GM12878 (cell line): ENCODE measurements at regions not wholly inside any gene's neighbourhood (a gene's known extent, or its start where the extent isn't known, plus 50 kb on each side); places are given as distances from the start of the nearest gene placed in this dataset.

Experiments
- ATAC-seq: fragments of 200-7000 bp; cut with Tn5 transposase; 3 replicates; pipeline ENCODE4 v1.9.1; 2020; ENCODE audit warnings: mild to moderate bottlenecking, moderate library complexity
- BruUV-seq: library from RNA; stranded (reverse); fragments of 400-500 nt; replicated peaks from 2 replicates; lab custom pipeline; 2021; lab: Mats Ljungman, UMichigan
- CTCF ChIA-PET: fragments of 300-600 bp; sonication (Branson Sonifier 250); formaldehyde crosslinking; extraction: SDS; loops from one replicate; lab custom pipeline; 2021; ENCODE audit warnings: inconsistent platforms; lab: Yijun Ruan, JAX
- POLR2A ChIA-PET: fragments of 350-600 bp; formaldehyde crosslinking; extraction: SDS; loops from one replicate; lab custom pipeline; 2021; ENCODE audit warnings: inconsistent platforms; lab: Charles Lee
- RAD21 ChIA-PET: fragments of 300-600 bp; sonication (Branson Sonifier 250); formaldehyde crosslinking; loops from one replicate; lab custom pipeline; 2023; ENCODE audit warnings: antibody characterized with exemption; ENCODE audit not compliant: unreplicated experiment; lab: Charles Lee
- SMC1A ChIA-PET: fragments of 300-600 bp; sonication (Branson Sonifier 250); formaldehyde crosslinking; loops from one replicate; lab custom pipeline; 2023; ENCODE audit not compliant: unreplicated experiment, uncharacterized antibody; lab: Charles Lee
- DNase-seq: peaks from one replicate; pipeline ENCODE4 v3.0.0-alpha.2; 2011; ENCODE audit warnings: low read depth, low spot score
- FAIRE-seq: peaks from 3 replicates; lab custom pipeline; 2011; peaks lifted over from hg19 to GRCh38; lab: Jason Lieb, UNC
- H2AFZ ChIP-seq: 2 replicates; pipeline ENCODE4 v1.6.0; 2011; ENCODE audit warnings: low read depth, low read length, control low read depth; ENCODE audit not compliant: control insufficient read depth
- H3K27ac ChIP-seq: 2 replicates; pipeline ENCODE4 v1.5.1; 2011; ENCODE audit warnings: control low read depth; ENCODE audit not compliant: control insufficient read depth, insufficient read depth
- H3K27me3 ChIP-seq, 2 experiments: replicated peaks in 1 of 2; 2 replicates each; pipeline versions ENCODE4 v1.6.0 to v1.6.1; 2011; ENCODE audit warnings: low read length in 1 of 2; ENCODE audit not compliant: control insufficient read depth in 2 of 2, insufficient read depth in 2 of 2
- H3K36me3 ChIP-seq, 2 experiments: 2 replicates each; pipeline ENCODE4 v1.5.1; 2011; ENCODE audit warnings: low read length in 1 of 2; ENCODE audit not compliant: control insufficient read depth in 2 of 2, insufficient read depth in 2 of 2
- H3K4me1 ChIP-seq: 2 replicates; pipeline ENCODE4 v1.6.1; 2011; ENCODE audit warnings: mild to moderate bottlenecking, low read length, moderate library complexity, mixed read lengths; ENCODE audit not compliant: control insufficient read depth, insufficient read depth
- H3K4me2 ChIP-seq: 2 replicates; pipeline ENCODE4 v1.6.0; 2011; ENCODE audit warnings: control low read depth; ENCODE audit not compliant: control insufficient read depth, insufficient read depth
- H3K4me3 ChIP-seq: fragments of 200-600 bp; sonication (generic); 2 replicates; pipeline ENCODE4 v1.5.1; 2016
- H3K79me2 ChIP-seq: 2 replicates; pipeline ENCODE4 v1.6.0; 2011; ENCODE audit warnings: low read length; ENCODE audit not compliant: control insufficient read depth, insufficient read depth
- H3K9ac ChIP-seq: 2 replicates; pipeline ENCODE4 v1.8.0; 2011; ENCODE audit warnings: low read length, control low read depth, mixed read lengths; ENCODE audit not compliant: control insufficient read depth, insufficient read depth
- H3K9me3 ChIP-seq: replicated peaks from 3 replicates; pipeline ENCODE4 v1.5.1; 2011; ENCODE audit warnings: mild to moderate bottlenecking, low read length; ENCODE audit not compliant: control insufficient read depth, insufficient read depth
- H4K20me1 ChIP-seq: 2 replicates; pipeline ENCODE4 v1.6.0; 2011; ENCODE audit not compliant: control insufficient read depth, insufficient read depth
- BHLHE40 ChIP-seq, 2 experiments: fragments of 450-650 bp in 1 of 2; IDR thresholded peaks; 2 replicates each; pipeline ENCODE4 v1.6.1; 2011 to 2017; ENCODE audit warnings: low read depth in 2 of 2, borderline replicate concordance in 1 of 2, improper control_type of control experiment in 1 of 2, low read length in 1 of 2, mild to moderate bottlenecking in 1 of 2
- EED ChIP-seq: sonication (generic); IDR thresholded peaks from 2 replicates; pipeline ENCODE4 v1.6.1; 2016; ENCODE audit warnings: antibody characterized with exemption, low read depth
- ETV6 ChIP-seq, 2 experiments: fragments of 450-650 bp in 1 of 2; IDR thresholded peaks in 1 of 2; conservative IDR thresholded peaks in 1 of 2; 2 replicates each; pipeline ENCODE4 v1.6.1; 2014; ENCODE audit warnings: antibody characterized with exemption in 1 of 2, borderline replicate concordance in 1 of 2, low read depth in 1 of 2, mild to moderate bottlenecking in 1 of 2, moderate library complexity in 1 of 2
- NR2F1 ChIP-seq: fragments of 450-650 bp; conservative IDR thresholded peaks from 2 replicates; pipeline ENCODE4 v1.6.1; 2017; ENCODE audit warnings: mild to moderate bottlenecking
- NRF1 ChIP-seq: conservative IDR thresholded peaks from 2 replicates; pipeline ENCODE4 v1.6.1; 2011; ENCODE audit warnings: mild to moderate bottlenecking, low read depth, low read length, improper control_type of control experiment
- POU2F2 ChIP-seq: IDR thresholded peaks from 3 replicates; pipeline ENCODE4 v1.6.1; 2011; ENCODE audit warnings: low read depth, mild to moderate bottlenecking, low read length, borderline replicate concordance
- RBBP5 ChIP-seq: fragments of 200-600 bp; sonication (generic); conservative IDR thresholded peaks from 2 replicates; pipeline ENCODE4 v1.6.1; 2016
- RELA ChIP-seq: fragments of 450-650 bp; IDR thresholded peaks from 2 replicates; pipeline ENCODE4 v1.8.0; 2014; ENCODE audit warnings: borderline replicate concordance; ENCODE audit not compliant: partially characterized antibody
- SMC3 ChIP-seq: IDR thresholded peaks from 2 replicates; pipeline ENCODE4 v1.6.1; 2011; ENCODE audit warnings: low read length, improper control_type of control experiment, borderline replicate concordance
- TCF3 ChIP-seq: IDR thresholded peaks from 2 replicates; pipeline ENCODE4 v1.6.1; 2012; ENCODE audit warnings: low read depth, mild to moderate bottlenecking, low read length, borderline replicate concordance; ENCODE audit not compliant: insufficient read depth
- ZBTB40 ChIP-seq: fragments of 450-650 bp; IDR thresholded peaks from 2 replicates; pipeline ENCODE4 v1.6.1; 2016; ENCODE audit warnings: mild to moderate bottlenecking, moderate library complexity, borderline replicate concordance
- WGBS: methylation state at CpG from one replicate; pipeline ENCODE4 v1.1.6; 2016; ENCODE audit warnings: low lambda C conversion rate; ENCODE audit not compliant: insufficient replicate concordance, insufficient coverage; ENCODE audit errors: missing lambda C conversion rate; 5-methylcytosine and 5-hydroxymethylcytosine counted together
- in situ Hi-C: fragments of 300-500 bp; cut with MboI; formaldehyde crosslinking; loops from 9 replicates; pipeline ENCODE4 v1.14.3; 2018; ENCODE audit warnings: mixed read lengths
- intact Hi-C: fragments of 100-400 bp; cut with micrococcal nuclease; formaldehyde crosslinking; loops from one replicate; pipeline ENCODE4 v1.14.2; 2022; ENCODE audit not compliant: unreplicated experiment
- TF ChIP-seq, protein P1 (sequence below), 3 experiments: IDR thresholded peaks in 2 of 3; conservative IDR thresholded peaks in 1 of 3; 2 replicates each; pipeline ENCODE4 v1.5.1; 2011; ENCODE audit warnings: low read depth in 3 of 3, low read length in 3 of 3, mild to moderate bottlenecking in 3 of 3, control low read depth in 2 of 3, moderate library complexity in 2 of 3, inconsistent platforms in 1 of 3, mixed read lengths in 1 of 3; ENCODE audit not compliant: control insufficient read depth in 2 of 3, insufficient read depth in 1 of 3; ENCODE audit errors: extremely low read depth in 1 of 3
- TF ChIP-seq, protein P2 (sequence below): fragments of 450-650 bp; conservative IDR thresholded peaks from 2 replicates; pipeline ENCODE4 v1.6.1; 2017; ENCODE audit warnings: mild to moderate bottlenecking, moderate library complexity

DNA sequence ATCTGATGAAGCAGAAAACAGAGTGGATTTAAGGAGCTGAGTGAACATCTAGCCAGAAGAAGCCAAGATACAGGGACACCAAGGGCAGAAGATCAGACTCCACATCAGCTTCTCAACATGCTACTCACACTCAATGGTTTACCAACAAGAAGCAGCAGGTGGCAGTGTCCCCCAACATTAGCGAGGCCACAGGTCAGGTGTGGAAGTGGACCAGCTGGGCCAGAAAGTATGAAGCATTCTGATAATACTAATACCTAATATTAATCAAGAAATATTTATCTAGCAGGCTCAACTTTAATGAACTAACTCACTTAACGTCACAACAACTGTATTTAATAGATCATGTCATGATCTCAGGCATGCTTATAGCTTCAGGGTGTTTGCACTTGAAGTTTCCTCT, 73.4 kb upstream of the TTC29 start:
- H3K4me3 ChIP-seq = no peak overlapping the region
- SMC1A ChIA-PET = interaction anchor here (0.6 to 5.0 kb wide), 6 partner anchors 61 to 655 kb away, joined by 3 to 61 read pairs (median 5); no protein-coding TSS in a partner anchor
- RAD21 ChIA-PET = interaction anchor here (1.3 to 3.3 kb wide), 7 partner anchors 9 to 848 kb away, joined by 3 to 51 read pairs (median 8); no protein-coding TSS in a partner anchor
- POLR2A ChIA-PET = no interaction called here
- ATAC-seq (peak; percentile 97), DNase-seq (no peak), FAIRE-seq (peak; percentile 82)
- H4K20me1 ChIP-seq = no peaks in the 10 kb centered on the region
- no peak overlapping the region for H3K27ac ChIP-seq
- H3K4me2 ChIP-seq = no peak overlapping the region
- H3K9me3 ChIP-seq = no peaks in the 10 kb centered on the region
- H3K36me3 ChIP-seq = no peaks in the 10 kb centered on the region
- in situ Hi-C loops (loop anchor here (5.0 kb wide), 1 partner anchor 78 kb away; no protein-coding TSS in a partner anchor), intact Hi-C loops (loop anchor here (1.0 to 5.0 kb wide), 3 partner anchors 78 to 571 kb away; no protein-coding TSS in a partner anchor)
- H3K4me1 ChIP-seq = no peaks in the 10 kb centered on the region
- H3K79me2 ChIP-seq = no peaks in the 10 kb centered on the region
- H3K9ac ChIP-seq = no peak overlapping the region
- BruUV-seq = no TSS peak
- CTCF ChIA-PET = interaction anchor here (0.6 to 6.1 kb wide), 18 partner anchors 10 to 1751 kb away, joined by 3 to 125 read pairs (median 5); no protein-coding TSS in a partner anchor
- WGBS = 0% methylated on average over 2 of the region's 2 CpGs
- no peak overlapping the region for H2AFZ ChIP-seq
- H3K27me3 ChIP-seq = no peaks in the 10 kb centered on the region; a peak in 1 of 4 replicates
- TF ChIP-seq ETV6 (conservative IDR thresholded peaks at IDR 0.05 in 1 of 2, IDR thresholded peaks at IDR 0.05 in 1 of 2; ENCODE audit: borderline replicate concordance in 1 of 2, low read depth in 1 of 2) = no peak
- no peak for TF ChIP-seq EED
- 0 out of 2 replicates have a peak, but pooled peaks have one; percentile 18 for TF ChIP-seq NR2F1
- no peak for TF ChIP-seq ZBTB40
- no peak for TF ChIP-seq RBBP5
- TF ChIP-seq POU2F2 = no peak
- TF ChIP-seq BHLHE40 (IDR thresholded peaks at IDR 0.05; ENCODE audit: borderline replicate concordance in 1 of 2, low read depth in 2 of 2, low read length in 1 of 2) = no peak
- no peak for TF ChIP-seq TCF3
- TF ChIP-seq RELA = no peak
- peak; percentile 81 for TF ChIP-seq SMC3
- TF ChIP-seq, protein P1, sequence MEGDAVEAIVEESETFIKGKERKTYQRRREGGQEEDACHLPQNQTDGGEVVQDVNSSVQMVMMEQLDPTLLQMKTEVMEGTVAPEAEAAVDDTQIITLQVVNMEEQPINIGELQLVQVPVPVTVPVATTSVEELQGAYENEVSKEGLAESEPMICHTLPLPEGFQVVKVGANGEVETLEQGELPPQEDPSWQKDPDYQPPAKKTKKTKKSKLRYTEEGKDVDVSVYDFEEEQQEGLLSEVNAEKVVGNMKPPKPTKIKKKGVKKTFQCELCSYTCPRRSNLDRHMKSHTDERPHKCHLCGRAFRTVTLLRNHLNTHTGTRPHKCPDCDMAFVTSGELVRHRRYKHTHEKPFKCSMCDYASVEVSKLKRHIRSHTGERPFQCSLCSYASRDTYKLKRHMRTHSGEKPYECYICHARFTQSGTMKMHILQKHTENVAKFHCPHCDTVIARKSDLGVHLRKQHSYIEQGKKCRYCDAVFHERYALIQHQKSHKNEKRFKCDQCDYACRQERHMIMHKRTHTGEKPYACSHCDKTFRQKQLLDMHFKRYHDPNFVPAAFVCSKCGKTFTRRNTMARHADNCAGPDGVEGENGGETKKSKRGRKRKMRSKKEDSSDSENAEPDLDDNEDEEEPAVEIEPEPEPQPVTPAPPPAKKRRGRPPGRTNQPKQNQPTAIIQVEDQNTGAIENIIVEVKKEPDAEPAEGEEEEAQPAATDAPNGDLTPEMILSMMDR (IDR thresholded peaks at IDR 0.05 in 2 of 3, conservative IDR thresholded peaks at IDR 0.05 in 1 of 3; ENCODE audit: control insufficient read depth in 2 of 3, extremely low read depth in 1 of 3, insufficient read depth in 1 of 3, low read depth in 3 of 3, low read length in 3 of 3) = peak; percentile 64 to 78 (median 71)
- no peak for TF ChIP-seq NRF1
- TF ChIP-seq, protein P2, sequence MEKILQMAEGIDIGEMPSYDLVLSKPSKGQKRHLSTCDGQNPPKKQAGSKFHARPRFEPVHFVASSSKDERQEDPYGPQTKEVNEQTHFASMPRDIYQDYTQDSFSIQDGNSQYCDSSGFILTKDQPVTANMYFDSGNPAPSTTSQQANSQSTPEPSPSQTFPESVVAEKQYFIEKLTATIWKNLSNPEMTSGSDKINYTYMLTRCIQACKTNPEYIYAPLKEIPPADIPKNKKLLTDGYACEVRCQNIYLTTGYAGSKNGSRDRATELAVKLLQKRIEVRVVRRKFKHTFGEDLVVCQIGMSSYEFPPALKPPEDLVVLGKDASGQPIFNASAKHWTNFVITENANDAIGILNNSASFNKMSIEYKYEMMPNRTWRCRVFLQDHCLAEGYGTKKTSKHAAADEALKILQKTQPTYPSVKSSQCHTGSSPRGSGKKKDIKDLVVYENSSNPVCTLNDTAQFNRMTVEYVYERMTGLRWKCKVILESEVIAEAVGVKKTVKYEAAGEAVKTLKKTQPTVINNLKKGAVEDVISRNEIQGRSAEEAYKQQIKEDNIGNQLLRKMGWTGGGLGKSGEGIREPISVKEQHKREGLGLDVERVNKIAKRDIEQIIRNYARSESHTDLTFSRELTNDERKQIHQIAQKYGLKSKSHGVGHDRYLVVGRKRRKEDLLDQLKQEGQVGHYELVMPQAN = no peak
